ENCODE measurements at regions not wholly inside any gene's neighbourhood (a gene's known extent, or its start where the extent isn't known, plus 50 kb on each side); places are given as distances from the start of the nearest gene placed in this dataset.

GRCh38 chr12:93080452-93080851, 151.4 kb upstream of the EEA1 start:
- Histone ChIP-seq H3K9ac (ENCODE audit: low read length) (no peak overlapping the region), H3K79me2 (replicated peaks; ENCODE audit: insufficient read depth, low read length) (no peaks in the 10 kb centered on the region), H3K4me2 (ENCODE audit: low read length) (no peak overlapping the region), H2AFZ (ENCODE audit: low read depth, low read length) (no peak overlapping the region), H4K20me1 (ENCODE audit: insufficient read depth) (no peaks in the 10 kb centered on the region), H3K36me3 (ENCODE audit: insufficient read depth, low read length) (no peaks in the 10 kb centered on the region), H3F3A (ENCODE audit: insufficient read depth, low read length, poor library complexity, severe bottlenecking) (no peaks in the 10 kb centered on the region), H3K27ac (ENCODE audit: low read length) (no peak overlapping the region), H3K27me3 (ENCODE audit: insufficient read depth, low read depth, low read length) (no peaks in the 10 kb centered on the region), H3K4me3 (ENCODE audit: low read length) (no peak overlapping the region), H3K9me2 (ENCODE audit: insufficient read depth, low read length) (no peaks in the 10 kb centered on the region), H3K9me3 (ENCODE audit: low read length) (no peaks in the 10 kb centered on the region)
- no peak for TF ChIP-seq EZH2 (IDR thresholded peaks at IDR 0.05; ENCODE audit: borderline replicate concordance, insufficient read depth, low read length, poor library complexity, severe bottlenecking)
- TF ChIP-seq CTCF (IDR thresholded peaks at IDR 0.05; ENCODE audit: poor library complexity, severe bottlenecking) = no peak

DNA sequence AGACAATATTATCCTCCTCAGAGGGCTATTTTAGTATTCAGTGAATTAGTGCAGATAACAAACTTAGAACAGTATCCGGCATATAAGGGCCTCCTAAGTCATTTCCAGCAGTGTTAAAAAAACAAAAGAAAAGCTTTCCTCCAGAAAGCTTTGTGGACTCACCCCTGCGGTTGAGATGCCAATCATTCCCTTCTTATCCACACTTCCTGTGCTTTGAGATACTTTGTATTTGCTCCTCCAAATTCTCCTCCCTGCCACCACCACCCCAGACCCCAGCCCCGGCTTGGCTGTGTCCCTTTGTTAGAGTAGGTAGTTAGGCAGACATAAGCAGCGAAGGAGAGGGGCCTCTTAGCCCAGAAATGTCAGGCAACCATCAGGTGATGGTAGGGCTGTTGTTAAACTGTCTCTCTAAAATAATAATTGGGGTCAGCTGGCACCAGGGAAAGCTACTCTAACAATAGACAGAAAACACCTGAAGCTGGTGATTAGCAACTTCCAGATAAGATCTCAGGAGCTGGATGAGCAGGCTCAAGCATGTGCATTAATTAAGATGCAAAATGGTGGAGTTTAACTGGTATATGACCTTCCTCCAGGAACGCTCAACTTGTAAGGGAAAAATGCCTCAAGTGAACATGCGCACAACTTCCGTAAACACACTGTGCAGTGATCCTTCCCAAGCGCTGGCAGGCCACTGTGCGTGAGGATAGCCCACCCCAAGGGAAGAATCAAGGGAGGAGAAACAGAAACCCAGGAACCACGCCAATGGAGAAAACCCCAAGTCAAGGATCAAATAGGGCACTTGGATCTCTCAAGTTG, 152.1 kb upstream of the EEA1 start:
- TF ChIP-seq EP300 (conservative IDR thresholded peaks at IDR 0.05; ENCODE audit: poor library complexity, severe bottlenecking) (no peak), POLR2AphosphoS5 (IDR thresholded peaks at IDR 0.05) (no peak), SMC3 (conservative IDR thresholded peaks at IDR 0.05; ENCODE audit: poor library complexity) (no peak), RAD21 (conservative IDR thresholded peaks at IDR 0.05) (no peak), CTCF (IDR thresholded peaks at IDR 0.05; ENCODE audit: poor library complexity, severe bottlenecking) (no peak), TAF1 (IDR thresholded peaks at IDR 0.05; ENCODE audit: low read depth) (no peak), EZH2 (IDR thresholded peaks at IDR 0.05; ENCODE audit: borderline replicate concordance, insufficient read depth, low read length, poor library complexity, severe bottlenecking) (no peak), MXI1 (conservative IDR thresholded peaks at IDR 0.05; ENCODE audit: poor library complexity, severe bottlenecking) (no peak)
- TF ChIP-seq, protein P1, sequence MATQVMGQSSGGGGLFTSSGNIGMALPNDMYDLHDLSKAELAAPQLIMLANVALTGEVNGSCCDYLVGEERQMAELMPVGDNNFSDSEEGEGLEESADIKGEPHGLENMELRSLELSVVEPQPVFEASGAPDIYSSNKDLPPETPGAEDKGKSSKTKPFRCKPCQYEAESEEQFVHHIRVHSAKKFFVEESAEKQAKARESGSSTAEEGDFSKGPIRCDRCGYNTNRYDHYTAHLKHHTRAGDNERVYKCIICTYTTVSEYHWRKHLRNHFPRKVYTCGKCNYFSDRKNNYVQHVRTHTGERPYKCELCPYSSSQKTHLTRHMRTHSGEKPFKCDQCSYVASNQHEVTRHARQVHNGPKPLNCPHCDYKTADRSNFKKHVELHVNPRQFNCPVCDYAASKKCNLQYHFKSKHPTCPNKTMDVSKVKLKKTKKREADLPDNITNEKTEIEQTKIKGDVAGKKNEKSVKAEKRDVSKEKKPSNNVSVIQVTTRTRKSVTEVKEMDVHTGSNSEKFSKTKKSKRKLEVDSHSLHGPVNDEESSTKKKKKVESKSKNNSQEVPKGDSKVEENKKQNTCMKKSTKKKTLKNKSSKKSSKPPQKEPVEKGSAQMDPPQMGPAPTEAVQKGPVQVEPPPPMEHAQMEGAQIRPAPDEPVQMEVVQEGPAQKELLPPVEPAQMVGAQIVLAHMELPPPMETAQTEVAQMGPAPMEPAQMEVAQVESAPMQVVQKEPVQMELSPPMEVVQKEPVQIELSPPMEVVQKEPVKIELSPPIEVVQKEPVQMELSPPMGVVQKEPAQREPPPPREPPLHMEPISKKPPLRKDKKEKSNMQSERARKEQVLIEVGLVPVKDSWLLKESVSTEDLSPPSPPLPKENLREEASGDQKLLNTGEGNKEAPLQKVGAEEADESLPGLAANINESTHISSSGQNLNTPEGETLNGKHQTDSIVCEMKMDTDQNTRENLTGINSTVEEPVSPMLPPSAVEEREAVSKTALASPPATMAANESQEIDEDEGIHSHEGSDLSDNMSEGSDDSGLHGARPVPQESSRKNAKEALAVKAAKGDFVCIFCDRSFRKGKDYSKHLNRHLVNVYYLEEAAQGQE (IDR thresholded peaks at IDR 0.05; ENCODE audit: borderline replicate concordance) = no peak
- H4K20me1 ChIP-seq (ENCODE audit: insufficient read depth) = no peaks in the 10 kb centered on the region
- H3K79me2 ChIP-seq (replicated peaks; ENCODE audit: insufficient read depth, low read length) = no peaks in the 10 kb centered on the region
- H3K9me3 ChIP-seq (ENCODE audit: low read length) = no peaks in the 10 kb centered on the region
- H3K9me2 ChIP-seq (ENCODE audit: insufficient read depth, low read length) = no peaks in the 10 kb centered on the region
- H3K4me3 ChIP-seq (ENCODE audit: low read length) = no peak overlapping the region
- no peaks in the 10 kb centered on the region for H3K27me3 ChIP-seq (ENCODE audit: insufficient read depth, low read depth, low read length)
- no peaks in the 10 kb centered on the region for H3F3A ChIP-seq (ENCODE audit: insufficient read depth, low read length, poor library complexity, severe bottlenecking)
- no peaks in the 10 kb centered on the region for H3K36me3 ChIP-seq (ENCODE audit: insufficient read depth, low read length)
- no peak overlapping the region for H3K9ac ChIP-seq (ENCODE audit: low read length)
- no peak overlapping the region for H3K4me2 ChIP-seq (ENCODE audit: low read length)
- H2AFZ ChIP-seq (ENCODE audit: low read depth, low read length) = no peak overlapping the region
- H3K27ac ChIP-seq (ENCODE audit: low read length) = no peak overlapping the region

All from neural cell (in vitro differentiated cells).